ENCODE measurements at regions not wholly inside any gene's neighbourhood (a gene's known extent, or its start where the extent isn't known, plus 50 kb on each side); places are given as distances from the start of the nearest gene placed in this dataset.

DNA sequence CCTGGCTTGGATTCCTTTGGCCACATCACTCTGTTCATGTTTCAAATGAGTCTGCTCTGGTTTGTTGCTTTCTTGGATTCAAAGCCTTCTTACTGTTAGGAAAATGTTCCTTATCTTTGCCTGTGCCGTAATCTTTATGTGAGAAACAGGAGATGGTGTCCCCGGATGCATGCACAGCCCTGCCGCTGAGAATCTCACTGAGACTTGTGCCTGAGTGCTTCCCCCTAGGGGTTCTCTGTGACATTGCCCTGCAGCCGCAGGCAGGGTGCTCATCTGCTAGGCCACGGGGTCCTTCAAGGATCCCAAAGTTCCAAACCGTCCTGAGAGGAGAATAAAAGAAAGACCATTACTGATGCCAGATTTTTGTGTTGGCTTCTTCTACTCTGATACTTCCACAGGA, 81.4 kb upstream of the ANKRD55 start:
- no peaks in the 10 kb centered on the region for H3K36me3 ChIP-seq (ENCODE audit: low read depth)
- no peaks in the 10 kb centered on the region for H3K9me3 ChIP-seq (ENCODE audit: insufficient read depth, low read depth)
- H3K4me3 ChIP-seq = no peak overlapping the region
- H3K27me3 ChIP-seq (ENCODE audit: insufficient read depth, low read depth) = no peaks in the 10 kb centered on the region
- no peaks in the 10 kb centered on the region for H4K20me1 ChIP-seq (ENCODE audit: insufficient read depth)
- H3K4me1 ChIP-seq (replicated peaks; ENCODE audit: insufficient read depth) = no peaks in the 10 kb centered on the region
- POLR2A ChIA-PET (ENCODE audit: unreplicated experiment) = no interaction called here
- BruUV-seq (replicated peaks) = no TSS peak
- no peaks in the 10 kb centered on the region for H3K9me2 ChIP-seq (ENCODE audit: insufficient read depth)
- CTCF ChIA-PET = no interaction called here
- H3K79me2 ChIP-seq (ENCODE audit: low read depth) = no peaks in the 10 kb centered on the region
- H2AFZ ChIP-seq = no peak overlapping the region
- no peak overlapping the region for H3K27ac ChIP-seq
- no peaks in the 10 kb centered on the region for H3F3A ChIP-seq (ENCODE audit: insufficient read depth, low read depth)
- no peak overlapping the region for H3K4me2 ChIP-seq
- DNase-seq = peak in 1 of 2 experiments; percentile 11
- TF ChIP-seq, protein P1, sequence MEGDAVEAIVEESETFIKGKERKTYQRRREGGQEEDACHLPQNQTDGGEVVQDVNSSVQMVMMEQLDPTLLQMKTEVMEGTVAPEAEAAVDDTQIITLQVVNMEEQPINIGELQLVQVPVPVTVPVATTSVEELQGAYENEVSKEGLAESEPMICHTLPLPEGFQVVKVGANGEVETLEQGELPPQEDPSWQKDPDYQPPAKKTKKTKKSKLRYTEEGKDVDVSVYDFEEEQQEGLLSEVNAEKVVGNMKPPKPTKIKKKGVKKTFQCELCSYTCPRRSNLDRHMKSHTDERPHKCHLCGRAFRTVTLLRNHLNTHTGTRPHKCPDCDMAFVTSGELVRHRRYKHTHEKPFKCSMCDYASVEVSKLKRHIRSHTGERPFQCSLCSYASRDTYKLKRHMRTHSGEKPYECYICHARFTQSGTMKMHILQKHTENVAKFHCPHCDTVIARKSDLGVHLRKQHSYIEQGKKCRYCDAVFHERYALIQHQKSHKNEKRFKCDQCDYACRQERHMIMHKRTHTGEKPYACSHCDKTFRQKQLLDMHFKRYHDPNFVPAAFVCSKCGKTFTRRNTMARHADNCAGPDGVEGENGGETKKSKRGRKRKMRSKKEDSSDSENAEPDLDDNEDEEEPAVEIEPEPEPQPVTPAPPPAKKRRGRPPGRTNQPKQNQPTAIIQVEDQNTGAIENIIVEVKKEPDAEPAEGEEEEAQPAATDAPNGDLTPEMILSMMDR (conservative IDR thresholded peaks at IDR 0.05) = peak; percentile 72; the same call in 1 of the 2 replicates
- TF ChIP-seq EZH2 (IDR thresholded peaks at IDR 0.05; ENCODE audit: low read depth) = no peak
- intact Hi-C loops (cut with micrococcal nuclease; ENCODE audit: unreplicated experiment) = no loop called here

DNA sequence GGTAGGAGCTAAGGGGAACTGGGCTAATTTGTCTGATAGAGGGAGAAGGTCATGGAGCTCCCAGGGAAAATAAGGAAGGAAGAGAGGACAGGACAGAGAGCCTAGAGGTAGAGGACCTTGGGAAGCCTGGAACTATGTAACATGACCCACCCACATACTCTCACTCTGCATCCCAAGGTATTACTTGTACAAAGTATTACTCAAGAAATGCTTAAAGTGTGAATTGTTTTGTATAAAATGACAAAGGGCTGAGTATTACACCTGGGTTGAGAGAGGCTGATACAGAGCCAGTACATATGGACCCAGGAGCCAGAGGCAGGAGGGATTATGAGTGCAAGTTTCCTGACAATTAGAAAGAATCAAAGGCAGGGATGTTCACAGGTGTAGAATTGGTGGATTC, 80.5 kb upstream of the ANKRD55 start:
- ChIA-PET CTCF (no interaction called here), POLR2A (ENCODE audit: unreplicated experiment) (no interaction called here)
- H3F3A ChIP-seq (ENCODE audit: insufficient read depth, low read depth) = no peaks in the 10 kb centered on the region
- no peaks in the 10 kb centered on the region for H3K9me3 ChIP-seq (ENCODE audit: insufficient read depth, low read depth)
- H3K4me1 ChIP-seq (replicated peaks; ENCODE audit: insufficient read depth) = no peaks in the 10 kb centered on the region
- H3K27ac ChIP-seq = no peak overlapping the region
- no peak overlapping the region for H3K4me2 ChIP-seq
- no peak for DNase-seq
- 0 out of 2 replicates have a peak overlapping the region, but pooled peaks have one; percentile 18 for H2AFZ ChIP-seq
- intact Hi-C loops (cut with micrococcal nuclease; ENCODE audit: unreplicated experiment) = no loop called here
- BruUV-seq (replicated peaks) = no TSS peak
- no peaks in the 10 kb centered on the region for H3K36me3 ChIP-seq (ENCODE audit: low read depth)
- no peaks in the 10 kb centered on the region for H3K27me3 ChIP-seq (ENCODE audit: insufficient read depth, low read depth)
- H4K20me1 ChIP-seq (ENCODE audit: insufficient read depth) = no peaks in the 10 kb centered on the region
- no peak overlapping the region for H3K4me3 ChIP-seq
- no peaks in the 10 kb centered on the region for H3K79me2 ChIP-seq (ENCODE audit: low read depth)
- no peaks in the 10 kb centered on the region for H3K9me2 ChIP-seq (ENCODE audit: insufficient read depth)
- TF ChIP-seq EZH2 (IDR thresholded peaks at IDR 0.05; ENCODE audit: low read depth) = no peak
- TF ChIP-seq, protein P1 (conservative IDR thresholded peaks at IDR 0.05) = no peak

DNA sequence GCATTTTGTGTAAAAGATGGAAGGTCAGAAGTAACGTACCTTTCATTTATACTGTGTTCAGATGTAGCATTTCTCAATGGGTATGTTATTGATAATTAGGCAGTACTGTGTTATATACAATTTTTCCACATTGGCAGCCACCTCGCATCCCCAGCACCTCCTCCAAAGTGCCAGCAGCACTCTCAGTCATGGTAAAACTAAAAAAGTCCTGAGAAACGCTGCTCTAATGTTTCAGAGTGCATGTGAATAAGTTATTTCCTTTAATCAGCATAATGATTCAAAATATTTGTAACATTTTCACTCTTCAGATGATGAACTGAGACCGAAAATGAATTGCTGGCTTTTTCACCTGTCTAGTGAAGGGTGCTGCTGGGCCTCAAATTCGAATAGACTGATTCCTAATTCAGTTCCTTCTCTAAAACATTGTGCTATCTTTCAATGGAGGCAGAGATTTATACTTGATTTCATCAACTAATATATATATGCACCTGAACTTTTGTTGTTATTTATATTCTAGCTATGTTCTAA, 79.9 kb upstream of the ANKRD55 start:
- ChIA-PET CTCF (no interaction called here), POLR2A (ENCODE audit: unreplicated experiment) (no interaction called here)
- TF ChIP-seq, protein P1 (conservative IDR thresholded peaks at IDR 0.05) = no peak
- TF ChIP-seq EZH2 (IDR thresholded peaks at IDR 0.05; ENCODE audit: low read depth) = no peak

More for the DNA sequence above, 79.9 kb upstream of the ANKRD55 start:
- no peaks in the 10 kb centered on the region for H3F3A ChIP-seq (ENCODE audit: insufficient read depth, low read depth)
- no peaks in the 10 kb centered on the region for H3K79me2 ChIP-seq (ENCODE audit: low read depth)
- H3K4me2 ChIP-seq = no peak overlapping the region
- no peaks in the 10 kb centered on the region for H3K27me3 ChIP-seq (ENCODE audit: insufficient read depth, low read depth)
- H3K36me3 ChIP-seq (ENCODE audit: low read depth) = no peaks in the 10 kb centered on the region
- no peaks in the 10 kb centered on the region for H3K9me3 ChIP-seq (ENCODE audit: insufficient read depth, low read depth)
- intact Hi-C loops (cut with micrococcal nuclease; ENCODE audit: unreplicated experiment) = no loop called here
- H2AFZ ChIP-seq = no peak overlapping the region
- BruUV-seq (replicated peaks) = no TSS peak
- H4K20me1 ChIP-seq (ENCODE audit: insufficient read depth) = no peaks in the 10 kb centered on the region
- no peaks in the 10 kb centered on the region for H3K4me1 ChIP-seq (replicated peaks; ENCODE audit: insufficient read depth)
- DNase-seq = no peak
- H3K9me2 ChIP-seq (ENCODE audit: insufficient read depth) = no peaks in the 10 kb centered on the region
- no peak overlapping the region for H3K27ac ChIP-seq
- no peak overlapping the region for H3K4me3 ChIP-seq

All from PC-9 (cell line).